Peyer's patch (tissue), 4 donors: ENCODE measurements at regions not wholly inside any gene's neighbourhood (a gene's known extent, or its start where the extent isn't known, plus 50 kb on each side); places are given as distances from the start of the nearest gene placed in this dataset.

Experiments used
- DNase-seq, 3 donors: peaks; one replicate each; pipeline ENCODE4 v3.0.0-alpha.2; 2017 to 2019
- H3K27ac ChIP-seq, 4 donors: fragments of 200-600 bp; sonication (generic); one replicate each; pipeline ENCODE4 v1.5.1; 2016 to 2019
- H3K27me3 ChIP-seq, 2 donors: fragments of 200-600 bp; sonication (generic); one replicate each; pipeline ENCODE4 v1.5.1; 2019
- H3K36me3 ChIP-seq, 3 donors: fragments of 200-600 bp; sonication (generic); one replicate each; pipeline ENCODE4 v1.5.1; 2016 to 2019
- H3K4me1 ChIP-seq, 4 donors: fragments of 200-600 bp; sonication (generic); one replicate each; pipeline ENCODE4 v1.5.1; 2016 to 2019
- H3K4me3 ChIP-seq, 4 donors: fragments of 200-600 bp; sonication (generic); 1 replicate in 3 of 4; 2 replicates in 1 of 4; pipeline ENCODE4 v1.5.1; 2016 to 2019; ENCODE audit warnings: mild to moderate bottlenecking in 1 of 4
- H3K9me3 ChIP-seq, 4 donors: fragments of 200-600 bp; sonication (generic); one replicate each; pipeline ENCODE4 v1.5.1; 2016 to 2019; ENCODE audit warnings: mild to moderate bottlenecking in 1 of 4
- CTCF ChIP-seq, 6 experiments: fragments of 450-650 bp in 4 of 6; fragments of 200-600 bp in 2 of 6; sonication (generic) in 1 of 6; IDR thresholded peaks; one replicate each; pipeline ENCODE4 v1.5.1; 2017 to 2019; ENCODE audit warnings: antibody characterized with exemption in 6 of 6, mild to moderate bottlenecking in 3 of 6, moderate library complexity in 1 of 6
- POLR2A ChIP-seq, 2 donors: fragments of 450-650 bp; IDR thresholded peaks; one replicate each; pipeline ENCODE4 v1.5.1; 2017; ENCODE audit warnings: antibody characterized with exemption in 2 of 2, mild to moderate bottlenecking in 2 of 2, moderate library complexity in 2 of 2

GRCh38 chr5:146995878-146996277 lies 117.3 kb upstream of the PPP2R2B start:
- H3K27ac ChIP-seq, result no peak overlapping the region
- DNase-seq, result no peak

GRCh38 chr5:147015405-147015804 lies 136.8 kb upstream of the PPP2R2B start:
- no peak overlapping the region for H3K4me3 ChIP-seq
- H3K36me3 ChIP-seq, result no peaks in the 10 kb centered on the region
- no peaks in the 10 kb centered on the region for H3K27me3 ChIP-seq
- no peaks in the 10 kb centered on the region for H3K9me3 ChIP-seq
- no peaks in the 10 kb centered on the region for H3K4me1 ChIP-seq
- DNase-seq, result no peak
- TF ChIP-seq POLR2A (IDR thresholded peaks at IDR 0.05) (no peak), CTCF (IDR thresholded peaks at IDR 0.05) (no peak)
- H3K27ac ChIP-seq, result no peak overlapping the region

More at GRCh38 chr5:146995878-146996277, 117.3 kb upstream of the PPP2R2B start:
- no peaks in the 10 kb centered on the region for H3K27me3 ChIP-seq
- no peaks in the 10 kb centered on the region for H3K4me1 ChIP-seq
- no peak overlapping the region for H3K4me3 ChIP-seq
- H3K36me3 ChIP-seq, result no peaks in the 10 kb centered on the region
- no peaks in the 10 kb centered on the region for H3K9me3 ChIP-seq
- no peak for TF ChIP-seq CTCF (IDR thresholded peaks at IDR 0.05)
- TF ChIP-seq POLR2A (IDR thresholded peaks at IDR 0.05), result no peak

- Histone ChIP-seq H3K27ac (no peak overlapping the region), H3K9me3 (no peaks in the 10 kb centered on the region), H3K4me3 (no peak overlapping the region), H3K36me3 (no peaks in the 10 kb centered on the region), H3K4me1 (no peaks in the 10 kb centered on the region), H3K27me3 (no peaks in the 10 kb centered on the region)
- TF ChIP-seq POLR2A (IDR thresholded peaks at IDR 0.05) (no peak), CTCF (IDR thresholded peaks at IDR 0.05) (no peak)
- no peak for DNase-seq
Observed at GRCh38 chr5:147017191-147017590, 138.6 kb upstream of the PPP2R2B start.

- DNase-seq, result no peak
- TF ChIP-seq POLR2A (IDR thresholded peaks at IDR 0.05), result no peak
- no peak overlapping the region for H3K4me3 ChIP-seq
- no peak overlapping the region for H3K27ac ChIP-seq
- no peaks in the 10 kb centered on the region for H3K27me3 ChIP-seq
- H3K36me3 ChIP-seq, result no peaks in the 10 kb centered on the region
- H3K9me3 ChIP-seq, result no peaks in the 10 kb centered on the region
- no peaks in the 10 kb centered on the region for H3K4me1 ChIP-seq
Observed at GRCh38 chr5:147017621-147018020, 139.1 kb upstream of the PPP2R2B start.

- Histone ChIP-seq H3K27me3 (no peaks in the 10 kb centered on the region), H3K9me3 (no peaks in the 10 kb centered on the region), H3K36me3 (no peaks in the 10 kb centered on the region), H3K27ac (no peak overlapping the region), H3K4me1 (no peaks in the 10 kb centered on the region), H3K4me3 (no peak overlapping the region)
- no peak for TF ChIP-seq CTCF (IDR thresholded peaks at IDR 0.05)
- no peak for TF ChIP-seq POLR2A (IDR thresholded peaks at IDR 0.05)
- DNase-seq, result no peak
Observed at GRCh38 chr5:147018812-147019211, 140.3 kb upstream of the PPP2R2B start.

- Histone ChIP-seq H3K27me3 (no peaks in the 10 kb centered on the region), H3K4me3 (no peak overlapping the region), H3K27ac (no peak overlapping the region), H3K4me1 (no peaks in the 10 kb centered on the region), H3K9me3 (no peaks in the 10 kb centered on the region), H3K36me3 (no peaks in the 10 kb centered on the region)
- no peak for DNase-seq
- no peak for TF ChIP-seq CTCF (IDR thresholded peaks at IDR 0.05)
- no peak for TF ChIP-seq POLR2A (IDR thresholded peaks at IDR 0.05)
Observed at GRCh38 chr5:147036691-147037245, 158.2 kb upstream of the PPP2R2B start.
